ENCODE measurements at regions not wholly inside any gene's neighbourhood (a gene's known extent, or its start where the extent isn't known, plus 50 kb on each side); places are given as distances from the start of the nearest gene placed in this dataset.

DNA sequence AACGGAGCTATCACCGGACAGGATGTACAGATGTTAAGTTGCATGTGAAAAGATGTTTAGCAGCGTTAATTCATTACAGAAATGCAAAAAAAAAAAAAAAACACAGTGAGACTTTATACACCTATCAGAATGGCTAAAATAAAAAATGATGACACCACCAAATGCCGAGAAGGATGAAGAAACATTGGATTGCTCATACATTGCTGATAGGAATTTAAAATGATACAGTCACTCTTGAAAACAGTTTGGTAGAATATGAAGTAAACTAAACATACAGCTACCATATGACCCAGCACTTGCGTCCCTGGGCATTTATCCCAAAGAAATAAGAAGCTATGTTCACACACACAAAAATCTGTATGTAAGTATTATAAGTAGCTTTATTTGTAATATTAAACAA, 574.1 kb downstream of the SLC16A7 start:
- ATAC-seq: no peak
- no peaks in the 10 kb centered on the region for H3K79me2 ChIP-seq (ENCODE audit: insufficient read depth, low read length)
- intact Hi-C loops (cut with micrococcal nuclease): no loop called here
- no peak overlapping the region for H3K9ac ChIP-seq (ENCODE audit: low read length)
- no peak for DNase-seq (ENCODE audit: low read depth, low spot score)
- ChIA-PET POLR2A (no interaction called here), RAD21 (ENCODE audit: low non-redundant PET in 1 of 2, low total read pairs in 2 of 2, uncharacterized antibody in 2 of 2, unreplicated experiment in 2 of 2) (no interaction called here), CTCF (no interaction called here)
- H3K9me3 ChIP-seq (ENCODE audit: control insufficient read depth in 1 of 2, insufficient read depth in 1 of 2, low read depth in 1 of 2, low read length in 2 of 2): no peaks in the 10 kb centered on the region
- H3K4me3 ChIP-seq (replicated peaks in 1 of 2; ENCODE audit: low read depth in 1 of 2, low read length in 2 of 2): no peak overlapping the region
- no peak overlapping the region for H3K27ac ChIP-seq (ENCODE audit: low read depth, low read length)
- no peaks in the 10 kb centered on the region for H3K4me1 ChIP-seq (ENCODE audit: control insufficient read depth in 1 of 2, insufficient read depth in 2 of 2, low read length in 2 of 2)
- BruUV-seq (replicated peaks): no TSS peak
- no peak overlapping the region for H2AFZ ChIP-seq (ENCODE audit: low read depth, low read length, poor library complexity, severe bottlenecking)
- no peaks in the 10 kb centered on the region for H3K27me3 ChIP-seq (ENCODE audit: insufficient read depth, low read length)
- TF ChIP-seq ATF3 (IDR thresholded peaks at IDR 0.05) (no peak), SP1 (IDR thresholded peaks at IDR 0.05; ENCODE audit: low read depth) (no peak), EZH2 (IDR thresholded peaks at IDR 0.05) (no peak), YY1 (IDR thresholded peaks at IDR 0.05; ENCODE audit: extremely low read depth, insufficient replicate concordance, low read depth, low read length) (no peak), ZBTB33 (IDR thresholded peaks at IDR 0.05; ENCODE audit: extremely low read depth, insufficient replicate concordance, low read length) (no peak), TCF7L2 (IDR thresholded peaks at IDR 0.05; ENCODE audit: borderline replicate concordance, extremely low read depth, insufficient read depth, insufficient read length) (no peak), ZFX (IDR thresholded peaks at IDR 0.05) (no peak), CBX3 (IDR thresholded peaks at IDR 0.05; ENCODE audit: low read depth) (no peak)
- TF ChIP-seq, protein P1, sequence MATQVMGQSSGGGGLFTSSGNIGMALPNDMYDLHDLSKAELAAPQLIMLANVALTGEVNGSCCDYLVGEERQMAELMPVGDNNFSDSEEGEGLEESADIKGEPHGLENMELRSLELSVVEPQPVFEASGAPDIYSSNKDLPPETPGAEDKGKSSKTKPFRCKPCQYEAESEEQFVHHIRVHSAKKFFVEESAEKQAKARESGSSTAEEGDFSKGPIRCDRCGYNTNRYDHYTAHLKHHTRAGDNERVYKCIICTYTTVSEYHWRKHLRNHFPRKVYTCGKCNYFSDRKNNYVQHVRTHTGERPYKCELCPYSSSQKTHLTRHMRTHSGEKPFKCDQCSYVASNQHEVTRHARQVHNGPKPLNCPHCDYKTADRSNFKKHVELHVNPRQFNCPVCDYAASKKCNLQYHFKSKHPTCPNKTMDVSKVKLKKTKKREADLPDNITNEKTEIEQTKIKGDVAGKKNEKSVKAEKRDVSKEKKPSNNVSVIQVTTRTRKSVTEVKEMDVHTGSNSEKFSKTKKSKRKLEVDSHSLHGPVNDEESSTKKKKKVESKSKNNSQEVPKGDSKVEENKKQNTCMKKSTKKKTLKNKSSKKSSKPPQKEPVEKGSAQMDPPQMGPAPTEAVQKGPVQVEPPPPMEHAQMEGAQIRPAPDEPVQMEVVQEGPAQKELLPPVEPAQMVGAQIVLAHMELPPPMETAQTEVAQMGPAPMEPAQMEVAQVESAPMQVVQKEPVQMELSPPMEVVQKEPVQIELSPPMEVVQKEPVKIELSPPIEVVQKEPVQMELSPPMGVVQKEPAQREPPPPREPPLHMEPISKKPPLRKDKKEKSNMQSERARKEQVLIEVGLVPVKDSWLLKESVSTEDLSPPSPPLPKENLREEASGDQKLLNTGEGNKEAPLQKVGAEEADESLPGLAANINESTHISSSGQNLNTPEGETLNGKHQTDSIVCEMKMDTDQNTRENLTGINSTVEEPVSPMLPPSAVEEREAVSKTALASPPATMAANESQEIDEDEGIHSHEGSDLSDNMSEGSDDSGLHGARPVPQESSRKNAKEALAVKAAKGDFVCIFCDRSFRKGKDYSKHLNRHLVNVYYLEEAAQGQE (IDR thresholded peaks at IDR 0.05; ENCODE audit: low read depth): no peak
- H3K36me3 ChIP-seq (ENCODE audit: control insufficient read depth in 1 of 2, insufficient read depth in 2 of 2, low read length in 2 of 2): no peaks in the 10 kb centered on the region
- H3K9me2 ChIP-seq (ENCODE audit: insufficient read depth): no peaks in the 10 kb centered on the region
- H3K4me2 ChIP-seq (ENCODE audit: low read length): no peak overlapping the region
- H4K20me1 ChIP-seq (ENCODE audit: insufficient read depth): no peaks in the 10 kb centered on the region
